GM18868 (cell line): ENCODE measurements at regions not wholly inside any gene's neighbourhood (a gene's known extent, or its start where the extent isn't known, plus 50 kb on each side); places are given as distances from the start of the nearest gene placed in this dataset.
A peak's percentile ranks its signal among the peaks of the same experiment; 100 is the strongest.

ENCODE experiments used
- ATAC-seq: cut with Tn5 transposase; IDR thresholded peaks from one replicate; pipeline ENCODE4 v1.9.1; 2021; ENCODE audit warnings: mild to moderate bottlenecking, moderate library complexity; ENCODE audit not compliant: unreplicated experiment

- ATAC-seq = no peak
Observed at GRCh38 chr14:24693983-24694382, 60.0 kb upstream of the GZMB start.

GRCh38 chr14:24693353-24693737 is 59.4 kb upstream of the GZMB start:
- no peak for ATAC-seq

GRCh38 chr14:24692382-24693352 is 58.7 kb upstream of the GZMB start:
- peak; percentile 29 for ATAC-seq

GRCh38 chr14:24690492-24690891 is 56.5 kb upstream of the GZMB start:
- peak; percentile 59 for ATAC-seq

DNA sequence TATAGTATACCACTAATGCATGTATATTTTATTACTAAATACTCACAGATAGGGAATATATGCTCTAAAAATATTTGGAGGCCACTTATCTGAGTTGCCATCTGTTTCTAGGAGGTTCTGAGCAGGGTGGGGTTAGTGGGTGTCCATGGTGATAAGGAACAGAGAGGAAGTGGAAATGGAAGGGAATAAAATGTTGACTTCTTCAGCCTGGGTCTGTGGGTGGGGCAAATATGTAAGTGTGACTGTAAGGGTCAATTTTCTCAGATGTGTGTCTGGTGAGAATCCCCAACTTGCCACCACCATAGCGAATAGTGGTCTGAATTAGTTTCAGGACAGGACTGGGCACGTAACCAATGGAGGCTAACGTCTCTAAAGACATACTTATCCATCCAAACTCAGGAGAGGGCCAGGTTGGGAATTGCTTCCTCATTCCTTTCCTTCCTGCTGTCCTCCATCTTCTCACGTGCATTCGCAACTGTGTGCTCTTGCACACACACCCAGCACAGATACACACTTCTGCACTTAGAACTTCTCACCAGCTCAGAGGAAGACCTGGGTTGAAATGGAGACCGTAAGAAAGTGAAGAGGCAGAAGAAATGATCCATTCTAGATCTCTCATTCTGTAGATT is 54.2 kb upstream of the GZMB start:
- no peak for ATAC-seq
